GM21529 (cell line): ENCODE measurements at regions not wholly inside any gene's neighbourhood (a gene's known extent, or its start where the extent isn't known, plus 50 kb on each side); places are given as distances from the start of the nearest gene placed in this dataset.

Experiments used
- ATAC-seq: cut with Tn5 transposase; IDR thresholded peaks from one replicate; pipeline ENCODE4 v1.9.1; 2021; ENCODE audit not compliant: unreplicated experiment

GRCh38 chr2:123116595-123116994, 908.5 kb upstream of the CNTNAP5 start:
- ATAC-seq = no peak

GRCh38 chr2:123127236-123127635, 897.9 kb upstream of the CNTNAP5 start:
- no peak for ATAC-seq

- ATAC-seq = no peak
These were observed 896.1 kb upstream of the CNTNAP5 start for GRCh38 chr2:123128951-123129350.

- ATAC-seq = no peak
These were observed 888.7 kb upstream of the CNTNAP5 start for GRCh38 chr2:123136419-123136818.

GRCh38 chr2:123144082-123144481, 881.0 kb upstream of the CNTNAP5 start:
- no peak for ATAC-seq

- ATAC-seq = no peak
These were observed 872.0 kb upstream of the CNTNAP5 start for GRCh38 chr2:123153041-123153440.

- no peak for ATAC-seq
These were observed 870.9 kb upstream of the CNTNAP5 start for GRCh38 chr2:123154195-123154594.

GRCh38 chr2:123157016-123157415, 868.1 kb upstream of the CNTNAP5 start:
- no peak for ATAC-seq

GRCh38 chr2:123162400-123163016, 862.6 kb upstream of the CNTNAP5 start:
- no peak for ATAC-seq

- no peak for ATAC-seq
These were observed 861.7 kb upstream of the CNTNAP5 start for GRCh38 chr2:123163398-123163797.

GRCh38 chr2:123164216-123164615, 860.9 kb upstream of the CNTNAP5 start:
- no peak for ATAC-seq

GRCh38 chr2:123165616-123166015, 859.5 kb upstream of the CNTNAP5 start:
- no peak for ATAC-seq

GRCh38 chr2:123179526-123179925, 845.6 kb upstream of the CNTNAP5 start:
- ATAC-seq = no peak

- ATAC-seq = no peak
These were observed 829.1 kb upstream of the CNTNAP5 start for GRCh38 chr2:123195957-123196356.

GRCh38 chr2:123200035-123200434, 825.1 kb upstream of the CNTNAP5 start:
- no peak for ATAC-seq

GRCh38 chr2:123207245-123207644, 817.8 kb upstream of the CNTNAP5 start:
- ATAC-seq = no peak

GRCh38 chr2:123209202-123209601, 815.9 kb upstream of the CNTNAP5 start:
- ATAC-seq = no peak

- no peak for ATAC-seq
These were observed 813.9 kb upstream of the CNTNAP5 start for GRCh38 chr2:123211181-123211580.

GRCh38 chr2:123245156-123245555, 779.9 kb upstream of the CNTNAP5 start:
- no peak for ATAC-seq

- no peak for ATAC-seq
These were observed 766.1 kb upstream of the CNTNAP5 start for GRCh38 chr2:123258877-123259539.

- no peak for ATAC-seq
These were observed 762.2 kb upstream of the CNTNAP5 start for GRCh38 chr2:123262856-123263255.

- no peak for ATAC-seq
These were observed 741.7 kb upstream of the CNTNAP5 start for GRCh38 chr2:123283431-123283830.

GRCh38 chr2:123303731-123304130, 721.4 kb upstream of the CNTNAP5 start:
- ATAC-seq = no peak
